Right lobe of liver (tissue), 4 donors: ENCODE measurements at regions not wholly inside any gene's neighbourhood (a gene's known extent, or its start where the extent isn't known, plus 50 kb on each side); places are given as distances from the start of the nearest gene placed in this dataset.

Experiments
- CTCF ChIP-seq, 4 donors: fragments of 200-600 bp in 3 of 4; fragments of 450-650 bp in 1 of 4; IDR thresholded peaks; one replicate each; pipeline versions ENCODE4 v1.5.1 to v1.8.0; 2016 to 2022; ENCODE audit warnings: antibody characterized with exemption in 4 of 4, mild to moderate bottlenecking in 2 of 4
- POLR2A ChIP-seq: fragments of 450-650 bp; IDR thresholded peaks from one replicate; pipeline ENCODE4 v1.6.1; 2017; ENCODE audit warnings: antibody characterized with exemption, mild to moderate bottlenecking
- donor health status: DM: no; HTN: no; CAD: no.
- donor health status: DM: no; HTN: no; CAD: no.
- donor health status: DM: no; HTN: yes; CAD: no.

GRCh38 chr6:84390334-84390733 lies 162.9 kb upstream of the CEP162 start:
- TF ChIP-seq CTCF (IDR thresholded peaks at IDR 0.05) (no peak), POLR2A (no peak)
